Brain pericyte (primary cell): ENCODE measurements at regions not wholly inside any gene's neighbourhood (a gene's known extent, or its start where the extent isn't known, plus 50 kb on each side); places are given as distances from the start of the nearest gene placed in this dataset.
"Not testable (repeated sequence)": the region's sequence is repeated elsewhere in the genome, so short reads cannot be mapped to it uniquely, and the experiment has no call there.

ENCODE experiments used
- DNase-seq: peaks from one replicate; pipeline ENCODE4 v3.0.0-alpha.2; 2012; ENCODE audit warnings: low read depth, low spot score

DNA sequence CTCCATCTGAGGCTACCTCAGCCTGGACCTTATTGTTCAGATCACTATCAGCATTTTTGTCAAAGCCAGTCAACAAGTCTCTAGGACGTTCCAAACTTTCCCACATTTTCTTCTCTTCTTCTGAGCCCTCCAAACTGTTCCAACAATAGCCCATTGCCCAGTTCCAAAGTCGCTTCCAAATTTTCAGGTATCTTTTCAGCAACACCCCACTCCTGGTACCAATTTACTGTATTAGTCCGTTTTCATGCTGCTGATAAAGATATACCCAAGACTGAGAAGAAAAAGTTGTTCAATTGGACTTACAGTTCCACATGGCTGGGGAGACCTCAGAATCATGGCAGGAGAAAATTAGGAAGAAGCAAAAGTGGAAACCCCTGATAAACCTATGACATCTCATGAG is 495.3 kb upstream of the NCAM2 start:
- DNase-seq = not testable (repeated sequence)

DNA sequence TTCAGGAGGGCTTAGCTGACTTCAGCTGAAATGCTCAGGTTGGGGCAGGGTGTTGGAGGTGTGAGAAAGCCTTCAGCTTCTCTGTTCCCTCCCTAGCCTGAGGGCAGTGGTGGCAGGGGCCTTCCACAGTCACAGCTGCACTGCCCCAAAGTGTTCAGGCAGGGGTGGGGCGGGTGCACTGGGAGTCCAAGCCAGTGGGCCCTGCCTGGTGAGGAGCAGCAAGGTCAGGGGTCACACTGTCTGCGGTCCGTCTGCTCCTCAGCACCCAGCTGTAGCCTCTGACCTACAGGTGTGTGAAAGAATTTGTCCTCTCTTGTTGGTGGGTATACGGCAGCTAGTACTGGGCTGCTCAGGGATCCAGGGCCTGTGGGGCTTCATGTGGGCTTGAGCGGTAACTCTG is 490.4 kb upstream of the NCAM2 start:
- no peak for DNase-seq

GRCh38 chr21:20511216-20511880 is 486.9 kb upstream of the NCAM2 start:
- DNase-seq = no peak

DNA sequence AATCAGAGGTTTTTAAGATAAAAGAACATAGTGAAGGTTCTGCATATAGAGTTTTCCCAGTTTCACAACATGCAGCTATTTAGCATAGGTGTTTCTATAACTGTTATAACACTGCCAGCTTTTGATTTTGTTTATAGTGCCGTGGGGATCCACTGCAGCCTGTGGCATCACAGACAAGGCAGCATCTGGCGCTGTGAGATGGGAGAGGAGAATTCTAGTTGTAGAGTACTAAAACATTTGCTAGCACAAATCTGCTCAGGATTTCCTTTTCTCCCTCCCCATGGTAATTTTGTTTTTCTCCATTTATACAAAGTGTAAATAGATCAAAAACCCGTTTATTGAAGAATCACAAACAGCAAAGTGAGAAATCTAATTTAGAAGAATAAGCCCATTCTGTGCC is 482.8 kb upstream of the NCAM2 start:
- no peak for DNase-seq

DNA sequence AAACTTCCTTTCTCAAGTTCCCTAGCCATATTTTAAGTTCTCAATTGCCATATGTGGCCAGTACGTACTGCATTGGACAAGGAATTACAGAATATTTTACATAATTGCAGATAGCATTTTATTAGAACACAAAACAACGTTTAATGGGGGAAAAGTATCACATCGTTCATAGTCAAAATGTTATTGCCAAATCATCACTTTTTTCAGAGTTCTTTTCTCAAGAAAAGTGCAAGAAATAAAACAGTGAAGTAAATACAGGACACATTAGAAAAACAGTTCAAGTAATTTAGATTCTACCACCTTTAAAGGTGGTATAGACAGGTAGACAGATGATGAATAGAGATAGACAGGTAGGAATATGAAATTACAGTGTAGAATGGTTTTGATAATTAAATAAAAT is 479.1 kb upstream of the NCAM2 start:
- DNase-seq = no peak

DNA sequence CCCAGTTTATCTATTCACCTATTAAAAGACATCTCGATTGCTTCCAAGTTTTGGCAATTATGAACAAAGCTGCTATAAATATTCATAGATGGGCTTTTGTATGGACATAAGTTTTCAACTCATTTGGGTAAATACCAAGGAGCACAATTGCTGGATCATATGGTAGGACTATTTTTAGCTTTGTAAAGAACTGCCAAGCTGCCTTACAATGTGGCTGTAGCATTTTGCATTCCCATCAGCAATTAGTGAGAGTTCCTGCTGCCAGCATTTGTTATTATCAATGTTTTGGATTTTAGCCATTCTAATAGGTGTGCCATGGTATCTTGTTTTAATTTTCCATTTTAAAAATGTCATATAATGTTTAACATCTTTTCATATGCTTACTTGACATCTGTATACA is 475.6 kb upstream of the NCAM2 start:
- no peak for DNase-seq

DNA sequence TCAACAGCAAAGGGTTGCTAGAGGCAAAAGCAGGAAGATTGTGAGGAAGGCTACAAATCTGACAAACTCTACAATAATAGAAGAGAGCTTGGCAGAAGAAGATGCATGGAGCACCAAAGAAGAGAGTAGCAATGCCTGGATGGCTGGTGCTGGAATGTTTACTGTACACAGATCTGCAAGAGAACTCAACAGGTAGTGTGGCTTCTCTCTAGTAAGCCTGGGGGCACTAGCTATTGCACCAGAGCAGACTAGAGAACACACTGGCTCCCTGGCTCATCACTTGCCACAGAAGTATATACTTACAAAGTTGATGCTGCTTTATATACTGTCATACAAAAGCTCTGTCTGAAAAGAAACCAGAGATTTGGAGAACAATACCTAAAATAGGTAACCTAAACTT is 475.0 kb upstream of the NCAM2 start:
- DNase-seq = no peak

DNA sequence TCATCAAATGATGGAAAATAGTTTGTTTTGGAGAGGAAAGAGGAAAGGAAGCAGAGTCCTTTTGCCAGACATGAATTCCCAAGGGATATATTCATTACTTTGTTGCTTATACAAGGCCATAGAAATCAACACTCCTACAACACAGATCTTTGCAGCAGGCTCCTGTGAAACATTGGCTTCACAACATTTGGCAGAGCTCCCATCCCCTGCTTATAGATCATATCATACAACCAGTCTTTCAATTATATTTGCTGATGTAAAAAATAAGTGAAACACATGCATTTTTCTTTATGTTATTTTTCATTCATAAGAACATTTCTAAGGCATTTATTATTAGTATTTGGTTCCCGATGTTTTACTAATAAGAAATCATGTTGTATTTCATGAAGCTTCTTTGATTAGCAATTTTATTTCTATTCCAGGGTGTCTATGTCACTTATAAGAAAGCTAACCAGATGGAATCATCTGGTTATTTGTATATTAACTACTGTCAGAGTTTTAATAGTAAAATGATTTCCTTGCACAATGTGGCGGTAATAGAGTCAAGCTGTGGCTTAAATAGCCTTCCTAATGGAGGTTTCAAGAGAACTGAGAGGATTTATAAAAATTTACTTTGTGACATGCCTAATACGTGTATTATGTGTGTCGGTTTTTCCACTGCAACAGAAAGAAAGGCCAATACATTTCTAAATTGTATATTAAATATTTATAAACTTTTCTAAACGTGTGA is 470.3 kb upstream of the NCAM2 start:
- DNase-seq = no peak

DNA sequence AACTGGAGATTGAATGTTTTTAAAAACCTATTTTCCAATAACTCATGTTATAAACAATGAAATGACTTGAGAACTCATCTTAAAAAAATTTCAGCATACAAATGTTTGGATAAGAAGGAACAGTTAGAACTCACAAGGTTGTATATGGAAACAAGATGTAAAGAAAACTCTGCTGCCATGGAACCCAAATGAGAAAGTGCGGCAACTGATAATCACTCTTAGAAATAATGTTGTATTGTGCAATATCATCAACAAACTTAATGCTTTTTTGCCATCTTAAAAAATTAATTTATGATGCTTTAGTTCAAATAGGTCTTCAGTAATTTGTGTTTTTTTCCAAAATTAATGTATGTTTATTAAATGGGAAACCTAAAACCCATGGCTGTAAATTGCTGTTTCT is 461.1 kb upstream of the NCAM2 start:
- no peak for DNase-seq

GRCh38 chr21:20538039-20538658 is 460.1 kb upstream of the NCAM2 start:
- no peak for DNase-seq

DNA sequence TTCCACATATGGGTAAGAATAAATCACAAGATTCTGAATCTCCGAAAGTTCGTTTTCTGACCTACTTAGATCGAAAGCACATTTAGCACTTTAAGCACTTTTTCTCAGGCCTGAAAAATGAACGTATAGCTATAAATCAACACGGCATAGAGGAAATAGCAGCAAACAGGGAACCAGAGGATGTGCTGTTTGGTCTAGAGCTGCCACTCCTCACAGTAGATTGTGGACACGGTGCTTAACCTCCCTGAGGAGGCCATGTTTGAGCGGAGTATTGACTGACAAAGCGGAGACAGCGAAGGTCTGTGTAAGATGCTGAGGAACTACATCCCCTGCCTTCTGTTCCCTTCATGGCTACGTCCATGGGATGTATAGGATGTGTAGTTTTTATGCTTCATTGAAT is 452.8 kb upstream of the NCAM2 start:
- no peak for DNase-seq

- DNase-seq = no peak
These were observed 446.3 kb upstream of the NCAM2 start for GRCh38 chr21:20551939-20552338.

DNA sequence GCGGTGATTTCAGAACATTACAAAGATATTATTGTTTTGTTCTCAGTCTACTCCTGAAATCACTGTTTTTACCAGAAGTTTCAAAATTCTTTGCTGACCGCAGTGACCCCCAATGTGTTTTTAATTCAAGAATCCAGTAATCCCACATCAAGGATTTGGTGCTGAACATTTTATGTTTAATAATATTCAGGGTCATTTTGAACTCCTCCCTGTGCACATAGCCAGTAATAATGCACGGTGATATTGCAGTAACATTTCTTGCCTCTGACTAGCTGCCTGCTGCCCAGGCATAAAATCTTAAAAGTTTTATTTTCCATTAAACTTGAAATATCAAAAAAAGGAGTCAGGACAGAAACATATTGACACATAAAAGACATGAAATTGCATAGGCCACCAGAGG is 443.4 kb upstream of the NCAM2 start:
- DNase-seq = no peak

DNA sequence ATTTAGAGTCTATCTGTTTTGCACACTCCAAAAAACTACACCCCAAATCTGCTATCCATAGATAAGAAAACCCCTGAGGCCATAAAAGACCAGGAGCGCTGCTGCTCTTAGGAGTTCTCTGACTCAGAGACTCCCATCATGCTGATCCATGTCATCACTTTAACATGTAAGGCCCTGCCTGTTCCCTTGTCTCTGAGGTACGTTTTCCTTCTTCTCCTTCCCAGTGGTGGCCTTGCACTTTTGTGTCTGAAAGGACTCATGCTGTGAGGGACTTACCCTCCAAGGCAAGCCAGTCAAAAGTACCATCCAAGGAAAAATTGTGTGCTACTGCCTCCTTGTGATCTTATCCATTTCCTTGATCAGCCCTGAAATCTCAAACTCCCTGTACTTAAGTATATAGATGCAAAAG is 427.4 kb upstream of the NCAM2 start:
- DNase-seq = no peak

DNA sequence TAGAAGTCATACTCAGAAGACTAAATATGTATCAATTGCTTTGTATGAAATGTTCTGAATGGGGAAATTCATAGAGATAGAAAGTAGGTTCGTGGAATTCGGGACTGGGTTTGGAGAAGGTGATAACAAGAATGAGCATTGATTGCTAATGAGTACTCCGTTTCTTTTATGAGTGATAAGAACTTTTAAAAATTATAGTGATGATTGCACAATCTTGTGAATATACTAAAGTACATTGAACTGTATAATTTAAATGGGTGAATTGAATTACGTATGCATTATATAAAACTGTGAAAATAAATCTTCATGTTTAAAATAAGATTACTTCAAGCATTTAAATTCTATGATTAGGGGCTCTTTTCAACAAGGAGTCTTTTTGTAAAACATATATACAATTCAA is 425.6 kb upstream of the NCAM2 start:
- DNase-seq = no peak

DNA sequence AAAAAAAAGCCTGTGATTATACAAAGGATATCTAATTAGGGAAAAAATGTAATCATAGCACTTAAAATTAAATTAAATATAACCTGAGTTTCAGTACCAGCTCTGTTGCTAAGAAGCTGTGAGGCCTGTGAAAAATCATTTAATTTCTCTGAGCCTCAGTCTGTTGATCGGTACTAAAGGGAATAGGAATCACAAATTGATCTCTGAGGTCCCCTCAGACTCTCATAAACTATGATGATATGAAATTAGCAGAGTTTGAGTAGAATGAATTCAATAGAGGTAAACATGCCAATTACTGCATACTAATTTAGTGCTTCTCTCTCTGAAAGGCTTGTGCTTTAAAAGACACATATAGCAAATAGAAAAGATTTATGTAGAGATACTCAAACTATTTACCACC is 416.8 kb upstream of the NCAM2 start:
- no peak for DNase-seq

DNA sequence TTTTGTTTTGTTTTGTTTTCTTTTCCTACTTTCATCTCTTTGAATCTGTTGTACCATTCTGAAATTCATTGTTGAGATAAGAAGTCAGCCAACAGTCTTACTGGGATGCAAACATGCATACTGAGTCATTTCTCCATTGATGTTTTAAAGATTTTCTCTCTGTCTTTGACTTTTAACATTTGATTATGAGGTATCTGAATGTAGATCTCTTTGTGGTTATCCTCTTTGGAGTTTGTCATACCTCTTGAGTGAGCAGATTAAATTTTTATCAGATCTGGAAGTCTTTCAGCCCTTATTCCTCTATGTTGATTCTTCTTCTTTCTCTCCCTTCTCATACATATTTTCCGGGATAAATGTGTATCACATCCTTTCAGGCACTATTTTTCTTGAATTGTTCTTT is 406.9 kb upstream of the NCAM2 start:
- DNase-seq = no peak

DNA sequence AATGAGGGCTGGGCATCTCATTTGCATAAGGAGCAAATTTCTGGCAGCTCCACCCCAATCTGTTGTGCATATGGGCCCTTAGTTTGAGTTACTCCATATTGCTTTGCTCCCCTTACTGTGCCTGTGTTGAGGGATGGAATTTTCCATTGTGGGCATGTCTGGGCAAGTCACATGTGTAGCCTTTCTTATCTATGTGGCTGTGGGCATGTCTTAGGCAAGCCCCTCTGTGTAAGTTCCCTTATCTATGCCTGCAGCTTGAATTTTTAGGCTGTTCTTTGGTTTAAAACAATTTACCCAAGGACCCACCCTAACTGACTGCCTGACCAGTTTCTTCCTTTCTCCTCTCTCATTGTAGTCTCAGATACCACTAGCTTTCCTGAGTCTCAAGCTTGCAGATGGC is 405.7 kb upstream of the NCAM2 start:
- no peak for DNase-seq

DNA sequence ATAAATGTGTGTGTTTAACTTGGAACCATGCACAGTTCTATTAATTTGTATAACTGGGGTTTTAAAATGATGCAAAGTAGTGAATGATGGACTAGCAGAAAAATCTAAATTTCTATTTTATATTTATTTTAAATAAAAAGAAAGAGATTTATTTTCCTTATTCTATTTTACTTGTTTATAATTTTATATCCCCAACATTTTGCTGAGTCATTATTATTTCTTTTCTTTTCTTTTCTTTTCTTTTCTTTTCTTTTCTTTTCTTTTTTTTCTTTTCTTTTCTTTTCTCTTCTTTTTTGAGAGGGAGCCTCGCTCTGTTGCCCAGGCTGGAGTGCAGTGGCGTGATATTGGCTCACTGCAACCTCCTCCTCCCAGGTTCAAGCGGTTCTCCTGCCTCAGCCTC is 395.0 kb upstream of the NCAM2 start:
- no peak for DNase-seq

GRCh38 chr21:20611008-20611407 is 387.2 kb upstream of the NCAM2 start:
- DNase-seq = no peak

DNA sequence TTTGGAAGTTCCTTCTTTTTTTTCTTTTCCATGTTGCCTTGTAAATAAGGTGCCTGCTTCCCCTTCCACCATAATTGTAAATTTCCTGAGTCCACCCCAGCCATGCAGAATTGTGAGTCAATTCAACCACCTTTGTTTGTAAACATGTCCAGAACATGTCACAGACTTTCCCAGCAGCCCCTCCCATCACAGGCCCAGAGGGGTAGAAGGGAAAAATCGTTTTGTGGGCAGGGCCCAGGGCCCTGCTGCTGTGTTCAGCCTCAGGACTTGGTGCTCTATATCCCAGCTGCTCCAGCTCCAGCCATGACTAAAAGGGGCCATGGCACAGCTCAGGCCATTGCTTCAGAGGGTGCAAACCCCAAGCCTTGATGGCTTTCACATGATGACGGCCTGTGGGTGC is 384.6 kb upstream of the NCAM2 start:
- DNase-seq = no peak

- no peak for DNase-seq
These were observed 381.1 kb upstream of the NCAM2 start for GRCh38 chr21:20617130-20617529.

DNA sequence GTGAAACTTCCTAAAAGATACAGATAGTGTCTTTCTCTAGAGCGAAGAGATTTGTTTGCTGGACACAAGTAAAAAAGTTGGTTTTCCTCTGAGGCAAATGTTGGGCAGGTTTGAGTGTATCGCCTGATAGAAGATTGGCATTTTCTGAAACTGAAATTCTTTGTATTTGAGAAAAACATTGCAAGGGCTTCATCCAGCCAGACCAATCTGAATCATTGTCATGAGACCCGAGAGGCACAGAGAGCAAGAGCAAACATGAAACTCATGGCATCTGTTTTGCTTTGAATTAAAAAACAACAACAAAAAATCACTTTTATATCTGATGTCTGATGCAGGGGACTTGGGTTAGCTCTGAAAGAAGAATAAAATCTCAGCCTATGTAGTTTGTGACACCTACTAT is 379.3 kb upstream of the NCAM2 start:
- DNase-seq = no peak
